Mucosa of rectum (tissue), 2 donors: ENCODE measurements at regions not wholly inside any gene's neighbourhood (a gene's known extent, or its start where the extent isn't known, plus 50 kb on each side); places are given as distances from the start of the nearest gene placed in this dataset.

Experiments
- H3K27ac ChIP-seq, 2 donors: one replicate each; pipeline ENCODE4 v1.7.0; 2013; ENCODE audit warnings: inconsistent platforms in 2 of 2, low read depth in 2 of 2, low read length in 2 of 2
- H3K27me3 ChIP-seq, 2 donors: one replicate each; pipeline ENCODE4 v1.7.0; 2013; ENCODE audit warnings: low read length in 2 of 2; ENCODE audit not compliant: control insufficient read depth in 2 of 2, insufficient read depth in 2 of 2
- H3K36me3 ChIP-seq, 2 donors: one replicate each; pipeline ENCODE4 v1.7.0; 2013; ENCODE audit warnings: low read length in 2 of 2; ENCODE audit not compliant: control insufficient read depth in 2 of 2, insufficient read depth in 2 of 2
- H3K4me1 ChIP-seq, 2 donors: one replicate each; pipeline ENCODE4 v1.7.0; 2013; ENCODE audit warnings: low read length in 2 of 2, mild to moderate bottlenecking in 1 of 2; ENCODE audit not compliant: control insufficient read depth in 2 of 2, insufficient read depth in 2 of 2
- H3K4me3 ChIP-seq, 2 donors: one replicate each; pipeline ENCODE4 v1.7.0; 2013; ENCODE audit warnings: low read length in 2 of 2
- H3K9ac ChIP-seq, 2 donors: one replicate each; pipeline ENCODE4 v1.7.0; 2013; ENCODE audit warnings: low read length in 2 of 2, low read depth in 1 of 2, mild to moderate bottlenecking in 1 of 2
- H3K9me3 ChIP-seq, 2 donors: one replicate each; pipeline ENCODE4 v1.7.0; 2013; ENCODE audit warnings: low read length in 2 of 2; ENCODE audit not compliant: control insufficient read depth in 2 of 2
- donor health status: healthy.
- donor health status: Normal muscosa, but diverticular disease.

- H3K9ac ChIP-seq = no peak overlapping the region
- H3K36me3 ChIP-seq = no peaks in the 10 kb centered on the region
- no peaks in the 10 kb centered on the region for H3K9me3 ChIP-seq
- H3K4me1 ChIP-seq = no peaks in the 10 kb centered on the region
- no peaks in the 10 kb centered on the region for H3K27me3 ChIP-seq
- H3K27ac ChIP-seq = no peak overlapping the region
- H3K4me3 ChIP-seq = no peak overlapping the region
Observed at GRCh38 chr10:78391585-78391984, 357.9 kb downstream of the RPS24 start.

GRCh38 chr10:78392197-78392596, 358.5 kb downstream of the RPS24 start:
- Histone ChIP-seq H3K27me3 (no peaks in the 10 kb centered on the region), H3K4me3 (no peak overlapping the region), H3K4me1 (no peaks in the 10 kb centered on the region), H3K27ac (no peak overlapping the region), H3K9ac (no peak overlapping the region), H3K9me3 (no peaks in the 10 kb centered on the region), H3K36me3 (no peaks in the 10 kb centered on the region)

GRCh38 chr10:78393094-78393493, 359.4 kb downstream of the RPS24 start:
- no peaks in the 10 kb centered on the region for H3K27me3 ChIP-seq
- H3K4me3 ChIP-seq = no peak overlapping the region
- H3K4me1 ChIP-seq = no peaks in the 10 kb centered on the region
- H3K27ac ChIP-seq = no peak overlapping the region
- H3K9ac ChIP-seq = no peak overlapping the region
- no peaks in the 10 kb centered on the region for H3K9me3 ChIP-seq
- no peaks in the 10 kb centered on the region for H3K36me3 ChIP-seq

GRCh38 chr10:78394047-78394446, 360.4 kb downstream of the RPS24 start:
- H3K27me3 ChIP-seq = no peaks in the 10 kb centered on the region

GRCh38 chr10:78395162-78395561, 361.5 kb downstream of the RPS24 start:
- Histone ChIP-seq H3K27ac (no peak overlapping the region), H3K9ac (no peak overlapping the region), H3K4me1 (no peaks in the 10 kb centered on the region), H3K9me3 (no peaks in the 10 kb centered on the region), H3K27me3 (no peaks in the 10 kb centered on the region), H3K4me3 (no peak overlapping the region), H3K36me3 (no peaks in the 10 kb centered on the region)

More at GRCh38 chr10:78394047-78394446, 360.4 kb downstream of the RPS24 start:
- Histone ChIP-seq H3K9ac (no peak overlapping the region), H3K4me1 (no peaks in the 10 kb centered on the region), H3K9me3 (no peaks in the 10 kb centered on the region), H3K36me3 (no peaks in the 10 kb centered on the region), H3K4me3 (no peak overlapping the region), H3K27ac (no peak overlapping the region)

GRCh38 chr10:78396754-78397153, 363.1 kb downstream of the RPS24 start:
- H3K9ac ChIP-seq = no peak overlapping the region
- no peaks in the 10 kb centered on the region for H3K9me3 ChIP-seq
- H3K27me3 ChIP-seq = no peaks in the 10 kb centered on the region
- no peak overlapping the region for H3K4me3 ChIP-seq
- no peaks in the 10 kb centered on the region for H3K36me3 ChIP-seq
- H3K4me1 ChIP-seq = no peaks in the 10 kb centered on the region
- H3K27ac ChIP-seq = no peak overlapping the region

GRCh38 chr10:78397786-78398185, 364.1 kb downstream of the RPS24 start:
- H3K9ac ChIP-seq = no peak overlapping the region
- no peaks in the 10 kb centered on the region for H3K27me3 ChIP-seq
- no peaks in the 10 kb centered on the region for H3K4me1 ChIP-seq
- no peaks in the 10 kb centered on the region for H3K9me3 ChIP-seq
- no peak overlapping the region for H3K27ac ChIP-seq
- H3K4me3 ChIP-seq = no peak overlapping the region
- H3K36me3 ChIP-seq = no peaks in the 10 kb centered on the region

GRCh38 chr10:78398382-78398781, 364.7 kb downstream of the RPS24 start:
- Histone ChIP-seq H3K4me1 (no peaks in the 10 kb centered on the region), H3K9ac (no peak overlapping the region), H3K4me3 (no peak overlapping the region), H3K27ac (no peak overlapping the region), H3K36me3 (no peaks in the 10 kb centered on the region), H3K9me3 (no peaks in the 10 kb centered on the region), H3K27me3 (no peaks in the 10 kb centered on the region)

- peaks cover 3 to 5% of the 10 kb centered on the region in 2 donors for H3K27me3 ChIP-seq
- no peak overlapping the region for H3K4me3 ChIP-seq
- H3K9me3 ChIP-seq = no peaks in the 10 kb centered on the region
- H3K36me3 ChIP-seq = no peaks in the 10 kb centered on the region
- no peak overlapping the region for H3K27ac ChIP-seq
- H3K4me1 ChIP-seq = peaks cover 0 to 3% of the 10 kb centered on the region in 2 donors
- no peak overlapping the region for H3K9ac ChIP-seq
Observed at GRCh38 chr10:78401624-78402367, 368.1 kb downstream of the RPS24 start.

- Histone ChIP-seq H3K36me3 (no peaks in the 10 kb centered on the region), H3K9me3 (no peaks in the 10 kb centered on the region), H3K4me3 (no peak overlapping the region), H3K27ac (no peak overlapping the region), H3K4me1 (peaks cover 0 to 6% of the 10 kb centered on the region in 2 donors), H3K27me3 (peaks cover 5 to 6% of the 10 kb centered on the region in 2 donors), H3K9ac (no peak overlapping the region)
Observed at GRCh38 chr10:78402591-78402990, 368.9 kb downstream of the RPS24 start.
